DMS153 (cell line): ENCODE measurements at regions not wholly inside any gene's neighbourhood (a gene's known extent, or its start where the extent isn't known, plus 50 kb on each side); places are given as distances from the start of the nearest gene placed in this dataset.
A peak's percentile ranks its signal among the peaks of the same experiment; 100 is the strongest.

Source experiments
- DNase-seq: peaks from one replicate; lab custom pipeline; 2025; lab: John Stamatoyannopoulos, UW

GRCh38 chr1:194164755-194165154 is 978.3 kb upstream of the B3GALT2 start:
- DNase-seq, result no peak

GRCh38 chr1:194161591-194161990 is 975.2 kb upstream of the B3GALT2 start:
- no peak for DNase-seq

- DNase-seq, result no peak
Observed at GRCh38 chr1:194159941-194160340, 973.5 kb upstream of the B3GALT2 start.

- DNase-seq, result peak; percentile 45
Observed at GRCh38 chr1:194155962-194156361, 969.5 kb upstream of the B3GALT2 start.

GRCh38 chr1:194151056-194151455 is 964.6 kb upstream of the B3GALT2 start:
- DNase-seq, result no peak

- no peak for DNase-seq
Observed at GRCh38 chr1:194150242-194150641, 963.8 kb upstream of the B3GALT2 start.

GRCh38 chr1:194133152-194133551 is 946.7 kb upstream of the B3GALT2 start:
- no peak for DNase-seq

- no peak for DNase-seq
Observed at GRCh38 chr1:194118086-194118485, 931.7 kb upstream of the B3GALT2 start.

- no peak for DNase-seq
Observed at GRCh38 chr1:194117582-194117981, 931.2 kb upstream of the B3GALT2 start.

- no peak for DNase-seq
Observed at GRCh38 chr1:194114288-194114687, 927.9 kb upstream of the B3GALT2 start.

- DNase-seq, result no peak
Observed at GRCh38 chr1:194105381-194105780, 919.0 kb upstream of the B3GALT2 start.

GRCh38 chr1:194104247-194104844 is 917.9 kb upstream of the B3GALT2 start:
- DNase-seq, result no peak

GRCh38 chr1:194103516-194104246 is 917.3 kb upstream of the B3GALT2 start:
- DNase-seq, result no peak

GRCh38 chr1:194103101-194103500 is 916.7 kb upstream of the B3GALT2 start:
- DNase-seq, result no peak

GRCh38 chr1:194102607-194103006 is 916.2 kb upstream of the B3GALT2 start:
- no peak for DNase-seq

- no peak for DNase-seq
Observed at GRCh38 chr1:194084755-194085154, 898.3 kb upstream of the B3GALT2 start.

- DNase-seq, result no peak
Observed at GRCh38 chr1:194081444-194081843, 895.0 kb upstream of the B3GALT2 start.

GRCh38 chr1:194080826-194081225 is 894.4 kb upstream of the B3GALT2 start:
- no peak for DNase-seq

- DNase-seq, result no peak
Observed at GRCh38 chr1:194078765-194079164, 892.4 kb upstream of the B3GALT2 start.

GRCh38 chr1:194076646-194077045 is 890.2 kb upstream of the B3GALT2 start:
- DNase-seq, result no peak

GRCh38 chr1:194073833-194074232 is 887.4 kb upstream of the B3GALT2 start:
- DNase-seq, result no peak

GRCh38 chr1:194071205-194071604 is 884.8 kb upstream of the B3GALT2 start:
- DNase-seq, result no peak

- DNase-seq, result no peak
Observed at GRCh38 chr1:194069831-194070218, 883.4 kb upstream of the B3GALT2 start.
